Stimulated activated CD4-positive, alpha-beta T cell treated with anti-CD3 and anti-CD28 coated beads, Interleukin-15, amount 100 ng/mL, for 24 hours (primary cell): ENCODE measurements at regions not wholly inside any gene's neighbourhood (a gene's known extent, or its start where the extent isn't known, plus 50 kb on each side); places are given as distances from the start of the nearest gene placed in this dataset.
"Not testable (repeated sequence)": the region's sequence is repeated elsewhere in the genome, so short reads cannot be mapped to it uniquely, and the experiment has no call there.

Source experiments
- DNase-seq: peaks from one replicate; pipeline ENCODE4 v3.0.0-alpha.2; 2020

- no peak for DNase-seq
Measured at GRCh38 chr2:81073412-81073811, 768.9 kb upstream of the LRRTM1 start.

GRCh38 chr2:81068144-81068543 is 763.6 kb upstream of the LRRTM1 start:
- DNase-seq = no peak

- no peak for DNase-seq
Measured at GRCh38 chr2:81061016-81061415, 756.5 kb upstream of the LRRTM1 start.

DNA sequence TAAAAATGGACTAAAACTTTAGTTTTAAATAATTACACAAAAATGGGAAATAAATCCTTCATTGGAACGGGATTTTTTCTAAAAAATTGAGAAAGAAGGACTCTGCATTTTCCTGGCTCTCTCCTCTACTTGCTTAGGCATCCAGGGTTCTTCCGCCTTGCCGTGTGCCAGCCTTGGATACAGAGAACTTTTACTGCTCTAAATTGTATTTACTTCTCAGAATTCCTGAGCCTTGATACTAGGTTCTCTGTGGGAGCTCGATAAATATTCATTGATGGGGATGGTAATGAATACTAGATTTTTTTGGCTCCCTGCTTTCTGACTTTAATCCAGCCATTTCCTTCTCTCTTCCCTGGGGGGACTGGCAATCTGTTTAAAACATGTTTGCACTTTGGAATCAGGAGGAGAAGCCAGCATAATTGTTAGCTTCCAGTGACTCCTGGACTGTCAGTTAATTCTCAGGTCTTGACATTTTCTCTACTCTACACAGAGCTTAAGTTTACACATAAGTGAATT is 746.1 kb upstream of the LRRTM1 start:
- no peak for DNase-seq

GRCh38 chr2:81043681-81044080 is 739.1 kb upstream of the LRRTM1 start:
- no peak for DNase-seq

DNA sequence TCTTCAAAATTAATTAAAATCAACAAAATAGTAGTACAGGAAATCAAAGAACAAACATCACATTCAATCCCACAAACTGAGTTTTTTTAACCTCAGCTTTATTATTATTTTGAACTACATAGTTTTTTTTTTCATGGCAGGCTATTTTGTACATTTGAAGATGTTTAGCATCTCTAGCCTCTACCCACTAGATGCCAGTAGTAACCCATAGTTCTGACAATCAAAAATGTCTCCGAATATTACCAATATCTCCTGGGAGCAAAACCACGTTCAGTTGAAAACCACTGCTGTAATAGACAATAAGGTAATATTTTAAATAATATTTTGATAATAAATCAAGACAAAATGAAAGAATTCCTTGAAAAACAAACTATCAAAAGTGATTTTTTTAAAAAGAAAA is 702.6 kb upstream of the LRRTM1 start:
- no peak for DNase-seq

DNA sequence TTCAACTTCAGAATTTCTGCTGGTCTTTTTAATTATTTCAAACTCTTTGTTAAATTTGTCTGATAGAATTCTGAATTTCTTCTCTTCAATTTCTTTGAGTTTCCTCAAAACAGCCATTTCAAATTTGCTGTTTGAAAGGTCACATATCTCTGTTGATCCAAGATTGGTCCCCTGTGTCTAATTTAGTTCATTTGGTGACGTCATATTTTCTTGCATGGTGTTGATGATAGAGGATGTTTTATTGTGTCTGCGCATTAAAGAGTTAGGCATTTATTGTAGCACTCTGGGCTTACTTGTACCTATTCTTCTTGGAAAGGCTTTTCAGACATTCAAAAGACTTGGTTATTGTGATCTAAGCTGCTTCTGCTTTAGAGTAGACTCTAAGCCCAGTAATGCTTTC is 698.4 kb upstream of the LRRTM1 start:
- no peak for DNase-seq

DNA sequence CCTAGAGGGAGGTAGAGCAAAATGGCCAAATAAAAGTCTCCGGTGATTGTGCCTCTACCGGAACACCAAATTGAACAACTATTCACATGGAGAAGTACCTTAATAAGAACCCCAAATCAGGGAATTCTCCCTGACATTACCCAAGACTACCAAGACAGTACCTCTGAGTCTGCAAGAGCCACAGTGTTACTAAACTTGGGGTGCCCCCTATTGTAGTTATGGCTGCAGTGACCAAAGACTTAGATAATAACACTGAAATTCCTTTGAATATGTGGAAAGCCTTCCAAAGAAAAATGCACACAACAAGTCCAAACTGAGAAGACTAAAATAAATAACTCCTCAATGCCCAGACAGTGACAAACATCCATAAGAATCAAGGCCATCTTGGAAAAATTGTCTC is 682.9 kb upstream of the LRRTM1 start:
- no peak for DNase-seq

DNA sequence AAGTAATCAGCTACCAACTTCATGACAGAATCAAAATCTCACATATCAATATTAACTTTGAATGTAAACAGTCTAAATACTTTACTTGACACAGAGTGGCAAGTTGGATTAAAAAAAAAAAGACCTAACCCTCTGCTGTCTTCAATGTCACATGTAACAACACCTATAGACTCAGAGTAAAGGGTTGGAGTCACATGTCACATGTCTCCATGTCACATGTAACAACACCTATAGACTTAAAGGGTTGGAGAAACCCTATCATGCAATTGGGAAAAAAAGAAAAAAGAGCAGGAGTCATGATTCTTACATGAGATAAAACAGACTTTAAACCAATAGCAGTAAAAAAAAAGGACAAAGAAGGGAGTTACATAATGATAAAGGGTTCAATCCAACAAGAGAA is 665.3 kb upstream of the LRRTM1 start:
- DNase-seq = no peak

- DNase-seq = no peak
Measured at GRCh38 chr2:80968450-80968849, 663.9 kb upstream of the LRRTM1 start.

DNA sequence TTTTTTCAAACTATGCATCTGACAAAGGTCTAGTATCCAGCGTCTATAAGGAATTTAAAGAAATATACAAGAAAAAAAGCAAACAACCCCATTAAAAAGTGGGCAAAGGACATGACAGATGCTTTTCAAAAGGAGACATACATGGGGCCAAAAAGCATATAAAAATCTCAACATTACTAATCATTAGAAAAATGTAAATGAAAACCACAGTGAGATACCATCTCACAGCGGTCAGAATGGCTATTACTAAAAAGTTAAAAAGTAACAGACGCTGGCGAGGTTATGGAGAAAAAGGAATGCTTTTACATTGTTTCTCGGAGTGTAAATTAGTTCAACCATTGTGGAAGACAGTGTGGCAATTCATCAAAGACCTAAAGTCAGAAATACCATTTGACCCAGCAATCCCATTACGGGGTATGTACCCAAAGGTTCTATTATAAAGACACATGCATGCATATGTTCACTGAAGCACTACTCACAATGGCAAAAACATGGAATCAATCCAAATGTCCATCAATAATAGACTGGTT is 643.1 kb upstream of the LRRTM1 start:
- no peak for DNase-seq

GRCh38 chr2:80943487-80943886 is 638.9 kb upstream of the LRRTM1 start:
- DNase-seq = no peak

- no peak for DNase-seq
Measured at GRCh38 chr2:80942766-80943165, 638.2 kb upstream of the LRRTM1 start.

DNA sequence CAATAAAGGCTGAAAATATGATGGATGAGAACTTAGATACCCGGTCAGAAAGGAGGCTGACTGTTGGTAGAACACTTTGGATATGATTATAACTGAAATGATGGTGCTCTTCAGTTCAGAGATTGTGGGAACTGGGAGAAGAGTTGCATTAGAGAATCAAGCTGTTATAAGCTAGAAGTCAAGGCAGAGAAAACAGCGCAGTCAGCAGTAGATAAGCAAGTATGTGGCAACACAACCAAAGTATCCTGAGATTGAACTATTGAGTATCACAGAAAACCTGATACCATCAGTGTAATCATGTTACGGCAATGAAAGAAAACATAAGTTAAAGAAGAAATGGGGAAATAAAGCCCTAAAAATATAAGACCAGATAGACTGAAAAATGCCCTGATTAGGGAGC is 633.9 kb upstream of the LRRTM1 start:
- DNase-seq = no peak

DNA sequence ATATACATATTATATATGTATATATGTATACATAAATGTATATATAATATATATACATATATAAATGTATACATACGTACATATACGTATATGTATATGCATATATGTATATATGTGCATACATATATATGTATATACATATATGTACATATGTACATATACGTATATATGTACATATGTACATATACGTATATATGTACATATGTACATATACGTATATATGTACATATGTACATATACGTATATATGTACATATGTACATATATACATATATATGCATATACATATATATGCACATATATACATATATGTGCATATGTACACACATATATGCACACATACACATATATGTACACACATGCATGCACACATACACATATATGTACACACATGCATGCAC is 627.3 kb upstream of the LRRTM1 start:
- not testable (repeated sequence) for DNase-seq

DNA sequence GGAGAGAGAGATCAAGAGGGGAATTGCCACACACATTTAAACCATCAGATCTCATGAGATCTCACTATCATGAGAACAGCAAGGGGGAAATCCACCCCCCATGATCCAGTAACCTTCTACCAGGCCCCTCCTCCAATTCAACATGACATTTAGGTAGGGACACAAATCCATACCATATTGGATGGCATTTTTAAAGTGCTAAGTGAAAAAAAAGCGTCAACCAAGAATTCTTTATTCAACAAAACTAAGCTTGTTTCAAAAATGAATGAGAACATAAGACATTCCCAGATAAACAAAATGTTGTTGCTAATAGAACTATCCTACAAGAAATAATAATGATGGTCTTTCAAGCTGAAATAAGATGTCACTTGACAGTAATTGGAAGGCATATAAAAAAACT is 626.2 kb upstream of the LRRTM1 start:
- no peak for DNase-seq

GRCh38 chr2:80926168-80926567 is 621.6 kb upstream of the LRRTM1 start:
- no peak for DNase-seq

DNA sequence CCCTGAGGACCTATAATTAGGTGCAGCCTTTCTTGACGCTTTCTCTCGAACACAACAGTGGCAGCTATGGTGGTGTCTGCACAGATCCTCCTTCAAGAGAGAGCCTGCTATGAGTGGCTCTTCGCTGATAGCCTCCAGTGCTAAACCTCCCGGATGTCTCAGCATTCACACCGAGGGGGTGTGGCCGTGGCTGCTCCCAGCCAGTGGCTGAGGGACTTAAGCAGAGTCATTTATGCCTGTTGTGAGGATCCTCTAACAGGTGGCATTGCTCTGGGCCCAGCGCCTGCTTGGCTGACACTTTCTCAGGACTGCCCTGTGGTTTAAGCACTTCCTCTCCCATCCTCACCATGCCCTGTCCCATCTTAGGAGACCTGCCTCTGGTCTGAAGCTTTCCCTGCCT is 592.0 kb upstream of the LRRTM1 start:
- no peak for DNase-seq

- no peak for DNase-seq
Measured at GRCh38 chr2:80894486-80894885, 589.9 kb upstream of the LRRTM1 start.

DNA sequence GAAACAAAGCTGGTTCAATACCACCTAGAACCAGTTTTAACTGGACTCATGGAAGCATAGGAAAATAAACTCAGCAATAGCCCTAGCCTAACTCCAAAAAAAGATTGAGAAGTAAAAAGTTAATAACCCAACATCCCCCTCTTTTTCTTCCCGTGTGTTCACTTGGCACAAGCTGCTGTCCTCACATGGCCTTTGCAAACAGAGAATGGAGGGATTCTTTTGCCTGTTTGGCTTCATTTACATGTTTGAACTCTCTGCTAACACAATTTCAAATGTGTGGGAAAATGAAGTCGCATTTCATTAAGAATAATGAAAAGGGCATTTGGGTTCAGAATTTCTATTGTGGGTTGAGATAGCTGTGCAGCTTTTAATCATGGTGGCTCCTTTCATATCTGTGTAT is 589.2 kb upstream of the LRRTM1 start:
- DNase-seq = no peak

DNA sequence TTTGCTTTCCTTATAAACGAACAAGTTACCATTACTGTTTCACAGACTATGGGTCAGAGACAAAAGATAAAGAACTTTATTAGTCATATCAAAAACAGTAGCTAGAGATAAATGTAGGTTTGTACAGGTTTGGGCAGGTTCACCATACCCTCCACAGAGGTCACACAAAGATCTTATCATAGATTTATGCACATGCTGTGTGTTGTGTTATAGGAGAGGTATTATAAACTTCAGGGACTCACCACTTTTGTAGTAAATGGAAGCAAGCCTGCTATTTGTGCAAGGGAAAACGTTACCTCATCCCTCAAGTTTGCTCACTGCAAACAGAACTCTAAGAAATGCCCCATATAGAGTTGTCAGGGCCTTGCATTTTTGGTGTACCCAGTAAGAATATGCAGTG is 584.5 kb upstream of the LRRTM1 start:
- DNase-seq = no peak

DNA sequence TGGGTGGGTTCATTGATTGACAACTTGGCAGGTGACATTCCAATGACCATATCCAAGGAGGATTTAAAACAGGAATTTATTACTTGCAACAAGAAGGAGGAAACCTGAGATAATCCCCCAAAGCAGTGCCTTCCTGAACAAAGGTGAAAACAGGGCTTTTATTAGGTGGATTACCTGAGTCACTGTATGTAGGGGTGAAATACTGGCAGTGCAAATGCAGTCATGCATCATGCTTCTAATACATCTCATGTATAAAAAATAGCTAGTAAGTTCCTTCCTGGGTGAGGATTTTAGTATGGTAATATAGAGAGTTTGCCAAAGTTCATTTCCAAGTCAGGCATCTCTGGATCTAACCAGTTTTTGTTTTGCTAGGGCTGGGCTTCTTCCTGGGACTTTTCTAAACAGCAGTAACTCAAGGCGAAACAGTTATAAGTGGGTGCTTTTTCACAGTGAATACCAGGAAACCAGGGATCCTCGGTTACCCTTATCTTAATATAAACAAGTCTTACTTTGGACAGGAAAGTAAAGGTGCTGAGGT is 583.4 kb upstream of the LRRTM1 start:
- DNase-seq = no peak

- no peak for DNase-seq
Measured at GRCh38 chr2:80874374-80874773, 569.8 kb upstream of the LRRTM1 start.

- no peak for DNase-seq
Measured at GRCh38 chr2:80869858-80870438, 565.4 kb upstream of the LRRTM1 start.

DNA sequence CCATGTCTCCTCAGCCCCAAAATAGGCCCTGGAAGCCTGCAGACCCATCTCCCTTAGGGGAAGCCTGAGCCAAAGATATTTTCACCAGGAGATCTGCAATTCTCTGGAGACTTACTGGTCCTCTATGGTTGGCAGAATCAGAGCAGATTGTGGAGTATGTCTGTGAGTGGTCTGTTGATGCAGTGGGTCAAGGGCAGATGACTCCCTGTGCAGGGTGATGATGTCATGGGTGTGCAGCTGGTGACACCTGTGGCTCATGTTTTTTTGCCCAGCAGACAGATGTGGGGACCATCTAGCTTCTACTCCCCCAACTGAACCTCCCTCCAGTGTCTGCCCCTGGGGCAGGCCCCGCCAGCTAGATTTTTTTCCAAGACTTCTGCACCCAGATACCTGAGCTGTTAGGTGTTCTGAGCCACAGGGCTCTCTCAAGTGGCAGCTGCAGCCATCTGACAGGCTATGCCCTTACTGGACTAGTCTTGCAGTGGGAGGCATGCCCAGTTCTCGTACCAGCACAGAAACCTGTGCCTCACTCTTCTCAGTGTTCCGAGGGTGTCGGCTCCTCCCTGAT is 558.7 kb upstream of the LRRTM1 start:
- DNase-seq = no peak
